B cell (primary cell): ENCODE measurements at regions not wholly inside any gene's neighbourhood (a gene's known extent, or its start where the extent isn't known, plus 50 kb on each side); places are given as distances from the start of the nearest gene placed in this dataset.

Experiments
- ATAC-seq: fragments of 200-7000 bp; cut with Tn5 transposase; one replicate; pipeline ENCODE4 v1.10.0; 2021; ENCODE audit warnings: low read depth, mild to moderate bottlenecking, moderate number of reproducible peaks, moderate library complexity
- CTCF ChIA-PET: fragments of 350-600 bp; sonication (Branson Sonifier 250); formaldehyde crosslinking; loops from one replicate; lab custom pipeline; 2021; ENCODE audit warnings: antibody characterized with exemption, inconsistent platforms; lab: Charles Lee
- POLR2A ChIA-PET: fragments of 350-600 bp; sonication (Branson Sonifier 250); formaldehyde crosslinking; loops from one replicate; lab custom pipeline; 2021; ENCODE audit warnings: antibody characterized with exemption; lab: Charles Lee
- DNase-seq: peaks from one replicate; pipeline ENCODE4 v3.0.0; 2013
- H2AFZ ChIP-seq: 2 replicates; pipeline ENCODE4 v1.6.1; 2012; ENCODE audit warnings: mild to moderate bottlenecking, low read depth, low read length; ENCODE audit not compliant: insufficient read depth, poor library complexity, severe bottlenecking
- H3K27ac ChIP-seq, 2 donors: 1 replicate in 1 of 2; 2 replicates in 1 of 2; pipeline ENCODE4 v1.5.1; 2012 to 2013; ENCODE audit warnings: low read length in 2 of 2, mild to moderate bottlenecking in 2 of 2, moderate library complexity in 1 of 2
- H3K27me3 ChIP-seq, 4 experiments: fragments of 200-600 bp in 1 of 4; sonication (generic) in 1 of 4; replicated peaks in 1 of 4; 1 replicate in 2 of 4; 2 replicates in 2 of 4; pipeline versions ENCODE4 v1.6.1 to v1.7.0; 2013 to 2016; ENCODE audit warnings: low read length in 3 of 4, mild to moderate bottlenecking in 2 of 4, mixed read lengths in 1 of 4, moderate library complexity in 1 of 4; ENCODE audit not compliant: insufficient read depth in 4 of 4, control insufficient read depth in 3 of 4; ENCODE audit errors: control extremely low read depth in 1 of 4
- H3K36me3 ChIP-seq, 2 experiments: replicated peaks in 1 of 2; 1 replicate in 1 of 2; 2 replicates in 1 of 2; pipeline versions ENCODE4 v1.6.1 to v1.7.1; 2013; ENCODE audit warnings: low read length in 1 of 2; ENCODE audit not compliant: insufficient read depth in 2 of 2, control insufficient read depth in 1 of 2; ENCODE audit errors: control extremely low read depth in 1 of 2, extremely low read depth in 1 of 2
- H3K4me1 ChIP-seq, 2 donors: fragments of 200-600 bp in 1 of 2; sonication (generic) in 1 of 2; 1 replicate in 1 of 2; 2 replicates in 1 of 2; pipeline versions ENCODE4 v1.5.1 to v1.6.1; 2013 to 2017; ENCODE audit warnings: low read length in 2 of 2; ENCODE audit not compliant: control insufficient read depth in 2 of 2, insufficient read depth in 2 of 2
- H3K4me2 ChIP-seq: replicated peaks from 2 replicates; pipeline ENCODE3; 2012; ENCODE audit warnings: mild to moderate bottlenecking, low read depth, low read length; ENCODE audit not compliant: poor library complexity, severe bottlenecking
- H3K4me3 ChIP-seq, 5 experiments: fragments of 200-600 bp in 1 of 5; sonication (generic) in 1 of 5; 1 replicate in 3 of 5; 2 replicates in 2 of 5; pipeline versions ENCODE4 v1.5.1 to v1.7.0; 2011 to 2016; ENCODE audit warnings: low read length in 4 of 5, mild to moderate bottlenecking in 4 of 5, low read depth in 2 of 5, control low read depth in 1 of 5, moderate library complexity in 1 of 5; ENCODE audit not compliant: insufficient read depth in 1 of 5; ENCODE audit errors: control extremely low read depth in 1 of 5, extremely low read depth in 1 of 5
- H3K79me2 ChIP-seq: fragments of 200-600 bp; sonication (generic); one replicate; pipeline ENCODE4 v1.6.0; 2016; ENCODE audit warnings: low read length; ENCODE audit not compliant: control insufficient read depth, insufficient read depth
- H3K9ac ChIP-seq: fragments of 200-600 bp; sonication (generic); 2 replicates; pipeline ENCODE4 v1.6.1; 2017; ENCODE audit warnings: mild to moderate bottlenecking, low read length, moderate library complexity
- H3K9me3 ChIP-seq, 3 donors: one replicate each; pipeline versions ENCODE4 v1.6.1 to v1.7.1; 2013; ENCODE audit warnings: low read length in 2 of 3; ENCODE audit not compliant: control insufficient read depth in 2 of 3, insufficient read depth in 1 of 3; ENCODE audit errors: control extremely low read depth in 1 of 3
- H4K20me1 ChIP-seq: 2 replicates; pipeline ENCODE4 v1.6.0; 2012; ENCODE audit warnings: mild to moderate bottlenecking, low read length; ENCODE audit not compliant: insufficient read depth, control insufficient read depth, poor library complexity, severe bottlenecking
- H3K27ac Mint-ChIP-seq: one replicate; pipeline ENCODE4 v1.8.0; 2021; ENCODE audit warnings: mixed read lengths
- H3K27me3 Mint-ChIP-seq: one replicate; pipeline ENCODE4 v1.8.0; 2021; ENCODE audit warnings: mixed read lengths
- H3K4me1 Mint-ChIP-seq: one replicate; pipeline ENCODE4 v1.8.0; 2021; ENCODE audit warnings: mixed read lengths
- H3K4me3 Mint-ChIP-seq: one replicate; pipeline ENCODE4 v1.8.0; 2021; ENCODE audit warnings: mixed read lengths
- H3K9me3 Mint-ChIP-seq: one replicate; pipeline ENCODE4 v1.8.0; 2022; ENCODE audit warnings: mixed read lengths; ENCODE audit not compliant: insufficient read depth
- CTCF ChIP-seq: fragments of 200-600 bp; IDR thresholded peaks from one replicate; pipeline ENCODE4 v1.8.0; 2022; ENCODE audit warnings: antibody characterized with exemption, mild to moderate bottlenecking
- EZH2 ChIP-seq: IDR thresholded peaks from 2 replicates; pipeline ENCODE4 v1.6.1; 2012; ENCODE audit warnings: borderline replicate concordance, low read depth, mild to moderate bottlenecking, moderate library complexity, low read length; ENCODE audit not compliant: insufficient read depth, poor library complexity, severe bottlenecking
- WGBS: methylation state at CpG from one replicate; pipeline ENCODE4 v1.1.5; 2013; ENCODE audit warnings: missing lambda C conversion rate; ENCODE audit not compliant: insufficient coverage; 5-methylcytosine and 5-hydroxymethylcytosine counted together
- intact Hi-C: fragments of 100-400 bp; cut with micrococcal nuclease; formaldehyde crosslinking; loops from one replicate; pipeline ENCODE4 v1.10.0; 2022

DNA sequence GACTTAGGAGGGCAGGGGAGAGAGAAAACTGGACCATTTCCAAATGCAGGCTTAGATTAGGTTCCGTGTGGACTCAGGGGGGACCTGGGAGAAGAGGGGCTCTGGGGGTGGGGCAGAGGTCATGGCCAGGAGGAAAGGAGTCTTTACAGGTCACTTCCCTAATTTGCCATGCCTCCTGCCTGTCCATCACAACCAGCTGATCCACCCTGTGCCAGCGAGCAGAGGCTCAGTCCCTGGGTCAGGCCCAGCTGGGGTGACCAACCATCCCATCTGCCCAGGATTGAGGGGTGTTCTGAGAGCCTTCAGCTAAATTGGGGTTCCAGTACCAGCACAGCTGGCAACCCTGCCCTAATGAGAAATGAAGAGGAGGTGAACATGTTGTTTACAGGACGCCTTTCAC lies 84.6 kb upstream of the CACUL1 start:
- ATAC-seq (no peak), DNase-seq (no peak)
- H3K27me3 Mint-ChIP-seq: peaks cover 4% of the 10 kb centered on the region
- ChIA-PET POLR2A (no interaction called here), CTCF (no interaction called here)
- no peak overlapping the region for H3K4me3 Mint-ChIP-seq
- H3K9ac ChIP-seq: no peak overlapping the region
- H3K4me2 ChIP-seq: no peak overlapping the region
- TF ChIP-seq EZH2 (no peak), CTCF (no peak)
- no peaks in the 10 kb centered on the region for H3K4me1 ChIP-seq
- no peaks in the 10 kb centered on the region for H3K79me2 ChIP-seq
- no peak overlapping the region for H3K27ac ChIP-seq
- H4K20me1 ChIP-seq: no peaks in the 10 kb centered on the region
- H3K27ac Mint-ChIP-seq: no peak overlapping the region
- no peak overlapping the region for H2AFZ ChIP-seq
- no peaks in the 10 kb centered on the region for H3K9me3 Mint-ChIP-seq
- intact Hi-C loops: no loop called here
- H3K4me3 ChIP-seq: no peak overlapping the region
- 100% methylated on average over 1 of the region's 3 CpGs for WGBS
- no peaks in the 10 kb centered on the region for H3K4me1 Mint-ChIP-seq
- peaks cover 0 to 14% (median 1%) of the 10 kb centered on the region in 3 donors for H3K9me3 ChIP-seq
- no peaks in the 10 kb centered on the region for H3K36me3 ChIP-seq
- H3K27me3 ChIP-seq: peaks cover 0 to 5% (median 0%) of the 10 kb centered on the region in 4 experiments

- Mint-ChIP-seq H3K4me3 (no peak overlapping the region), H3K9me3 (no peaks in the 10 kb centered on the region), H3K27ac (no peak overlapping the region), H3K27me3 (peaks cover 7% of the 10 kb centered on the region), H3K4me1 (no peaks in the 10 kb centered on the region)
- H3K4me3 ChIP-seq: no peak overlapping the region
- no peaks in the 10 kb centered on the region for H4K20me1 ChIP-seq
- no peak overlapping the region for H3K9ac ChIP-seq
- H3K4me2 ChIP-seq: no peak overlapping the region
- peaks cover 0 to 14% (median 1%) of the 10 kb centered on the region in 3 donors for H3K9me3 ChIP-seq
- no peak overlapping the region for H2AFZ ChIP-seq
- no peaks in the 10 kb centered on the region for H3K36me3 ChIP-seq
- CTCF ChIA-PET: no interaction called here
- H3K27ac ChIP-seq: no peak overlapping the region
- POLR2A ChIA-PET: no interaction called here
- TF ChIP-seq EZH2 (no peak), CTCF (no peak)
- intact Hi-C loops: no loop called here
- H3K27me3 ChIP-seq: peaks cover 0 to 5% (median 0%) of the 10 kb centered on the region in 4 experiments
- no peaks in the 10 kb centered on the region for H3K4me1 ChIP-seq
- 81% methylated on average over 11 of the region's 12 CpGs for WGBS
- ATAC-seq (no peak), DNase-seq (no peak)
- H3K79me2 ChIP-seq: no peaks in the 10 kb centered on the region
Measured at GRCh38 chr10:118840071-118840775, 85.5 kb upstream of the CACUL1 start.
